ENCODE measurements at regions not wholly inside any gene's neighbourhood (a gene's known extent, or its start where the extent isn't known, plus 50 kb on each side); places are given as distances from the start of the nearest gene placed in this dataset.

DNA sequence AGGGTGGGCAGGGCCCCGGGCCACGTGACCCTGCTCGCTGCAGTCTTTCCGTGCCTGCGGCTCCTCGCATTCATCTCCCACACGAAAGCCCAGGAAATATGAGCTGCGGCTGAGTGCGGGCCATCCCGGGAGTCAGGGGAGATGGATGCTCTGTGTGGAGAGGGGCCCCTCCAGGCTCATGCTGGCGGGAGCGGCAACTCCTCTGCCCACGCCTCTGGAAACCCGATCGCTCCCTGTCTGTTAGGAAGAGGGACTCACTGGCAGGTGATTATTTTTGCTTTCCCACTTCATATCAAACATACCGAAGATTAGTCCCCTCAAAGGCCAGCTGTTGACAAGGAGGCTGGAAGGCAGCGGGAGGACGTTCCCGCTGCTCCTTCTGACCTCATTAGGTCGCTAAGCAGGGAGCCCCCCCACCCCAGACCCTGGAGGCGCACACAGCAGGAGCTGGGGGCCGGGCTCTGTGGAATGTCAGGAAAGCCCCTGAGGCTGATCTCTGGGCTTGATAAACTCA, 228.5 kb downstream of the FOXL1 start:
- no peak for TF ChIP-seq CTCF (IDR thresholded peaks at IDR 0.05; ENCODE audit: low read length)
- TF ChIP-seq EZH2 (optimal IDR thresholded peaks at IDR 0.05; ENCODE audit: low read depth, low read length), result no peak
